ENCODE measurements at regions not wholly inside any gene's neighbourhood (a gene's known extent, or its start where the extent isn't known, plus 50 kb on each side); places are given as distances from the start of the nearest gene placed in this dataset.
A peak's percentile ranks its signal among the peaks of the same experiment; 100 is the strongest.

- H3K27ac ChIP-seq = no peak overlapping the region
- DNase-seq = no peak
These were observed 61.1 kb upstream of the RAB4A start for GRCh38 chr1:229209816-229210215.

GRCh38 chr1:229210844-229211243, 60.1 kb upstream of the RAB4A start:
- no peak for TF ChIP-seq POLR2A (IDR thresholded peaks at IDR 0.05)
- Histone ChIP-seq H3K4me1 (no peaks in the 10 kb centered on the region), H3K4me3 (no peak overlapping the region), H3K27me3 (no peaks in the 10 kb centered on the region), H3K27ac (no peak overlapping the region), H3K36me3 (no peaks in the 10 kb centered on the region), H3K9me3 (no peaks in the 10 kb centered on the region)
- DNase-seq = no peak

More at GRCh38 chr1:229209816-229210215, 61.1 kb upstream of the RAB4A start:
- no peaks in the 10 kb centered on the region for H3K36me3 ChIP-seq
- H3K27me3 ChIP-seq = no peaks in the 10 kb centered on the region
- H3K4me3 ChIP-seq = no peak overlapping the region
- TF ChIP-seq POLR2A (IDR thresholded peaks at IDR 0.05) (no peak), CTCF (IDR thresholded peaks at IDR 0.05) (no peak)
- H3K4me1 ChIP-seq = no peaks in the 10 kb centered on the region
- no peaks in the 10 kb centered on the region for H3K9me3 ChIP-seq

DNA sequence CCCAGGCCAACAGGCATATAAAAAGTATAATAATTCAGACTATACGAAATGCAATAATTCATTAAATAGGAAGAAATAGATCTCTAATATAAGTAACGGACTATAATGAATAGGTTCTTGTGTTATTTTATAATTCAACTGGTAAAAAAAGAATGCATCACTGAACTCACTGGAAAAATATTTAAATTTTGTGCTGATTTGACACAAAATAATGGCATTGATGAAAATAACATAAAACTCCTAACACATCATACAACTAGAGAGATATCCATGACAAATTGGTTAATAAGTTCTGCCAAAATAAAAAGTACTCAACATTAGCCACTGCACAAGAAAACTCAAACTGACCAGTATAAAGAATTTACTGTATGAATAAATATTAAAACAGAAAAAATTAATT, 57.1 kb upstream of the RAB4A start:
- TF ChIP-seq CTCF (IDR thresholded peaks at IDR 0.05) = no peak
- no peak for TF ChIP-seq POLR2A (IDR thresholded peaks at IDR 0.05)
- no peak overlapping the region for H3K27ac ChIP-seq
- no peaks in the 10 kb centered on the region for H3K27me3 ChIP-seq
- H3K4me3 ChIP-seq = no peak overlapping the region
- H3K9me3 ChIP-seq = no peaks in the 10 kb centered on the region
- H3K4me1 ChIP-seq = no peaks in the 10 kb centered on the region
- no peaks in the 10 kb centered on the region for H3K36me3 ChIP-seq
- DNase-seq = no peak

DNA sequence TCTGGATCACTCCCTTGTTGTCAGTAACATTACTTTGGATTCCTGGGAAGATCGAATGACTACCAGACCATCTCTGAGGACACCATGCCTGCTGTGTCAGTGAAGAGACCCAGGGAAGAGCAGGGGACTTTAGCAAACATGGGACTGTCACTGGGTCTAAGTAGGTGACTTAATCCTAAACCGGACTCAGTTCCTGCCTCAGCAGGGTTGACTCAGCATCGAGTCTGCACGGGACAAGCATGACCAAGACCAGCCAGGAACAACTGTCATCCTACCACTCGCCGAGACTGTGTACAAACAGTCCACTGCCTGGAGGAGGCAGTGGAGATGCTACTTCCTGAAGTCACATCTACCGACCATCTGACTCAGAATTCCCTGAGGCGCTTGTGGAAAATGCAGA, 53.2 kb upstream of the RAB4A start:
- DNase-seq = no peak
- Histone ChIP-seq H3K27ac (no peak overlapping the region), H3K27me3 (no peaks in the 10 kb centered on the region), H3K4me1 (peaks cover 0 to 22% (median 2%) of the 10 kb centered on the region in 4 donors), H3K9me3 (no peaks in the 10 kb centered on the region), H3K36me3 (no peaks in the 10 kb centered on the region), H3K4me3 (no peak overlapping the region)
- no peak for TF ChIP-seq POLR2A (IDR thresholded peaks at IDR 0.05)
- no peak for TF ChIP-seq CTCF (IDR thresholded peaks at IDR 0.05)

DNA sequence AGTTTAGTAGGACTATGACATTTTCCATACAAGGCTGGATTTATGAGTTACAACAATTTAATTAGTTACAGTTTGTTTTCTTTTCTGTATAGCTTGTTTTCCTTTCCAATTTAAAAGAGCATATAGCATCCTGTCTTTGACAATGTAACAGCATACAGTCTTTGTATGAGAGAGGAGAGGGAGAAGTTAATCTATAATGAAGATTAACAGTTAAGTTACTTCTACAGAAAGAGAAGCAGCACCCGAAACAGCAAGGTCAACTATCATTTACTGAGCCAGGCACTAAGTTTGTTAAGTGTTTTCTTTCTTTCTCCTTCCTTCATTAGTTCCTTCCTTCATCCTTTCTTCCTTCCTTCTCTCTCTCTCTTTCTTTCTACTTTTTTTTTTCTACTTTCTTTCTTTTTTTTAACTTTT, 52.3 kb upstream of the RAB4A start:
- no peak overlapping the region for H3K4me3 ChIP-seq
- no peaks in the 10 kb centered on the region for H3K36me3 ChIP-seq
- H3K9me3 ChIP-seq = no peaks in the 10 kb centered on the region
- no peak for TF ChIP-seq CTCF (IDR thresholded peaks at IDR 0.05)
- TF ChIP-seq POLR2A (IDR thresholded peaks at IDR 0.05) = no peak
- peaks cover 0 to 26% (median 2%) of the 10 kb centered on the region in 4 donors for H3K4me1 ChIP-seq
- no peaks in the 10 kb centered on the region for H3K27me3 ChIP-seq
- no peak overlapping the region for H3K27ac ChIP-seq
- DNase-seq = no peak

DNA sequence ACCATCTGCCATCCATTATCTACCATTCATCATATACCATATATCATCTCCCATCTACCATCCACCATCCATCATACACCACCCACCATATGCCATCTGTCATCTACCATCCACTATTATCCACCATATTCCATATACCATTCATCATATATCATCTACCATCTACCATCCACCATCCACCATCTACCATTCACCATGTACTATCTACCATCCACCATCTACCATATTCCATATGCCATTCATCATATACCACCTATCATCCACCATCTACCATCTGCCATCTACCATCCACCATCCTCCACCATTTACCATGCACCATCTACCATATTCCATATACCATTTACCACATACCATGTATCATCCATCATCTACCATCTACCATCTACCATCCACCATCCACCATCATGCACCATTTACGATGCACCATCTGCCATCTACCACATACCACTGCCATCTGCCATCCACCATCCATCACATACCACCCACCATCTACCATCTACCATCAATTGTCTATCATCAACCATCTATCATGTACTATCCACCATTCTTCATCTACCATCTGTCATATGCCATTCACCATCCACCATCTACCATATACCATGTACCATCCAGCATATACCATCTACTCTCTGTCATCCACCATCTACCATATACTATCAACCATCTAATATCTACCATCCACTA, 50.6 kb upstream of the RAB4A start:
- H3K9me3 ChIP-seq = no peaks in the 10 kb centered on the region
- H3K27ac ChIP-seq = peak overlapping the region in 3 of 4 donors; percentile 49 to 81 (median 75)
- no peak overlapping the region for H3K4me3 ChIP-seq
- peaks cover 0 to 41% (median 3%) of the 10 kb centered on the region in 4 donors for H3K4me1 ChIP-seq
- no peaks in the 10 kb centered on the region for H3K27me3 ChIP-seq
- TF ChIP-seq CTCF (IDR thresholded peaks at IDR 0.05) = no peak
- TF ChIP-seq POLR2A (IDR thresholded peaks at IDR 0.05) = no peak
- no peak for DNase-seq
- no peaks in the 10 kb centered on the region for H3K36me3 ChIP-seq

All from Peyer's patch (tissue), 4 donors.